ENCODE measurements at regions not wholly inside any gene's neighbourhood (a gene's known extent, or its start where the extent isn't known, plus 50 kb on each side); places are given as distances from the start of the nearest gene placed in this dataset.

DNA sequence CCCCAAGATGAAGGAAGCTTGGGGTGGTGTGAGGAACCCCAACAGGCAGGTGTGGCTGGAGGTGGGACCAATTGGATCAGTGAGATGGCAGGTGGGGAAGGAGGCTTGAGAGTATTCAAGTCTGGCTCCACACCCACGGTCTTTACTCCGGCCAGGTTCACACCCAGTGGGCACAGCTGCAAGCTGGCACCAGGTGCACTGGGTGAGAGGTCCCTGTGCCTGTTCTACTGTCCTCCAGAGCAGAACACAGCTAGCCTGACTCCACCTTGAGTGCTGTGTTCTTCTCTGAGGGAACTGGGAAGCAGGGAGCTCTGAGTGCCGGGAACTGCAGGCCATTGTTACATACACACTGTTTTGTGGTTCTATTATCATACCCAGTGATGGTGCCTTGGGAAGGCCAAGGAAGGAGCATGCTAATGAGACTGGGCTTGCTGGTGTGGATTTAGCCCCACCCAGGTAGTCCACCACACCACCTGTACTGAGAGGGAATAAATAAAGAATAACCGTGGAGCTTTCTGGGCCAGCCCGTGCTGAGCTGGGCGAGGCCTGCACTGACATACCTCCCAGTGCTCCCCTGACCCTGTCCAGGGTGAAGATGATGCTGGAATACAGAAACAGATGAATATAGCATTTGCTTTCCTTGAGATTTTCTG lies 93.4 kb downstream of the ABHD5 start:
- DNase-seq (ENCODE audit: low read depth), result no peak

DNA sequence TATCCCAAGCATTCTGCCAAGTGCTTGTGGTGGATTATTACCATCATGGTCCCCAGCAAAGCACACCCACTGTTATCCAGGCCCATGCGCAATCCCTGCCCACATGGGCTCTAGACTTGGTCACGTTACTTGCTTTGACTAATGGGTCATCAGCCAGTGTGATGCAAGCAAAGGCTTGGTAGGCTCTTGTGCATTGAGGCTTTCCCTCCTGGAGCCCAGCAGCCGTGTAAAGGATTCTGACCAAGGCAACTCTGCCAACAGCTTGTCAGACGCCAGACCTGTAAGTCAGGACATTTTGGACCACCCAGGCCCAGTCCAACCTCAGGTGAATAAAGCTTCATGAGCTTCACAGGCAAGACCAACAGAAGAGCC lies 93.9 kb downstream of the ABHD5 start:
- DNase-seq (ENCODE audit: low read depth), result no peak

DNA sequence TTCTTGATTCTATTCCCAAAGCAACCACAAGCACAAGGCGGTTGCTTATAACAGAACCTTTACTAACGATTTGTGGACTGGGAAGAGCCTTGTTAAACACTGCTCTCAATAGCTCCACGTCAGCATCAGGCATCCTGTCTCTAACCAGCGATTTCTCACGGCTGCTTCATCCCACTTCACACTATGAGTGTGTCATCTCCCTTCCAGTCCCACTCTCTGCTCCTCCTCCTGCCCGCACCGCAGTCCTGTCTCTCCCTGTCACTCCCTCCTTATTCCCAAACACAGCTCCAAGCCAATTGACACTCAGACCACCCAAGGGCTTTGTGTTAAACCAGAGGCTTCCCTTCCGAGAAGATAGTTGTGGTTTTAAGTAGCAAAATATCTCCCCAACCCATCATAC lies 94.8 kb downstream of the ABHD5 start:
- no peak for DNase-seq (ENCODE audit: low read depth)

DNA sequence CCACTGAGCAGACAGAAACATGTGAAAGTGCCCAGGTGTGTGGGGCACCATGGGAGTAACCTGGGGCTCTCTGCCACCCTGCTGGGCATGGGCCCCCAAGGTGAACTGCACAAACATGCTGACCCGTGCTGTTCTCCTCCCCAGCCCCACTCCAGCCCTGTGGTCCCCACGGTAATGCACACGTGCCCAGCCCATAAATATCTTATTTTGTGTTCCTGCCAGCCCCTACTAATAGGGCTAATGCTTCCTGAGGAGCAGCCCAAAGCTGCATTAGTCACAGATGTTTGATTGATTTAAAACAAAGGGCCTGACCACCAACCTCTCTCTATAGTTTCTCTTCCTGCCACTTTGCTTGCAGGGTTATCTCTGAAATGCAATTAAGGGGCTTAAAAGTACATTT lies 95.4 kb downstream of the ABHD5 start:
- DNase-seq (ENCODE audit: low read depth), result no peak

DNA sequence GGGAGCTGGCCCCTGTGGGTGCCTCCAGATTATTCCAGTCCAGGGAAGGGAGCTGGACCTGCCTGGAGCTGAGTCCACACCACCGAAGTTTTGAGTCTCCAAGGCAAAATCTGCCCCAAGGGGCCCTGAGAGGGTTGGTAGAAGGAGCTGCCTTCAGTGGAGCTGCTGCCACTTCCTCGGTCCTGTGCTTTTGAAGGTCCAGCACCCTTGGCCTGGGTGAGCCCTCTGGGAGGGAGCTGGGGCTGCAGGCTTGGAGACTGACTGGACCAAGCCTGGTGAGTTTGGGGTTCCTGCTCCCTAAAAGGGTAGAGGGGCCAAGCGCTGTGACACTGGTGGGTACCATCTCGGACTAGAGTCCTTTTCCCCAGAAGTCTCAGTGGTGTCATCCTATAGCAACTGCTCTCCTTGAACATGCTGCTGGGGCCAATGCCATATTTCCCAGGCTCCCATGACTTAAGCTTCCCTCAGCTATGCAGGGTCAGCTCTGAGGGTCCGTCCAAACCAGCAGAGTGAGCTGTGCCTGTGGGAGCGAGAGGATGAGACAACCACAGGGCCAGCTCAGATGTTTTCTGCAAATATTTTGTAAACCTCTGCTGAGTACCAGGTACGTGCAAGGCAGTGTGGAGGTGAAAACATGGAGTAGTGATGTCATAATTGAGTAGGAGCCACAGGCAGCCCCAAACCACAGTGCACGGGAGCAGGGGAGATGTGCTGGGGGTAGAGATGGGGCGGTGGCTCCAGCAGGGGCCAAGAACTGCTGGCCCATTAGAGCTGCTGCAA lies 96.0 kb downstream of the ABHD5 start:
- no peak for DNase-seq (ENCODE audit: low read depth)

DNA sequence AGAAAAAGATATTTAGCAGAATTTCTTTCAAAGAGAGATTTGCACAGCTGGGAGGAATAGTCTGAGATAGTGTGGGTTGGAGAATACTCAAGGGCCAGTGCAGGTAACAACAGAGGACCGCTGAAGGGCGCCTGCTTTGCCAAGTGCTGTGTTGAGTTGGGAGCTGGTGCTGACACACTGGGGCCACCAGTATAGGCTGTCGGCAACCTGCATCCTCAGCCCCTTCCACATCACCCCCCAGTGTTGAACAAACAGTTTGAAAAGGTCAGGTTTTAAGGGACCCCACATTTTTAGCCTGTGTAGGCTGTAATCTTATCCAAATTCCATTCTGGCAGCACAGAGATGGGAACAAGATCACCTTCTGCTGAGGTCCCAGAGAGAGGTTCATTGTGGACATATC lies 96.6 kb downstream of the ABHD5 start:
- no peak for DNase-seq (ENCODE audit: low read depth)

DNA sequence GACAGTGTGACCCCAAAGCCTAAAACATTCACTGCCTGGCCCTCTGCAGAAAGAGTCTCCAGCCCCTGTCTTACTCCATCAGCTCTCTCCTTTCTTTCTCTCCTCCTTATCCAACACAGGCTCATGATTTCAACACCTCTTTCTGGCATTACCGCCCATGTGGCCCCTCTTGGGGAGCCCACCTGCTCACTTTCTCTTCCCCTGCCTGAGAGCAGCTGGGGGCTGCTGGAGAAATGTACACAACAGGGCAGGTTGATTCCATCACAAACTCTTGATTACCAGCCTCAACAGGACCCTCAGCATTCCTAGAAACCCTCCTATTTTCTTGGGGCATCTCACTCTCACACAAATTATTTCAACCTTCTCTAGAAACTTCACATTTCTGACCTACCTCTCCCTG lies 98.3 kb downstream of the ABHD5 start:
- DNase-seq (ENCODE audit: low read depth), result no peak

DNA sequence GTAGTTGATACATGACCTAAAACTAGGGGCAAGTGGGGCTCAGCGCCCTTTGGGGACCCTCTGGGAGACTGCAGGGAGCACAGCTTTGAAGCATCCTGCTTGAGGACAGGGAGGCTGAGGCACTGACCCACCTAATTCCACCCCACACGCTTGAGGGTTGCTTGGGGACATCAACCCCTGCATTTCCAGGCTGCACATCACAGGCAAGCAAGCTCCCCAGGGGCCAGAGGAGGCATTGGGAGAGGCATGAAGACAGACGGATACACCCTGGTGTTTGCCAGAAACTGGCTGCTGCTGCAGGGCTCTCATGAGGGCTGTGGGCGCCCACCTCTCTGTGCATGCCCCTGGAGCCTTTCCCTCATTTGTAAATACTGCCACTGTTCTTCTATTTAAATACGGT lies 99.3 kb downstream of the ABHD5 start:
- DNase-seq (ENCODE audit: low read depth), result no peak

DNA sequence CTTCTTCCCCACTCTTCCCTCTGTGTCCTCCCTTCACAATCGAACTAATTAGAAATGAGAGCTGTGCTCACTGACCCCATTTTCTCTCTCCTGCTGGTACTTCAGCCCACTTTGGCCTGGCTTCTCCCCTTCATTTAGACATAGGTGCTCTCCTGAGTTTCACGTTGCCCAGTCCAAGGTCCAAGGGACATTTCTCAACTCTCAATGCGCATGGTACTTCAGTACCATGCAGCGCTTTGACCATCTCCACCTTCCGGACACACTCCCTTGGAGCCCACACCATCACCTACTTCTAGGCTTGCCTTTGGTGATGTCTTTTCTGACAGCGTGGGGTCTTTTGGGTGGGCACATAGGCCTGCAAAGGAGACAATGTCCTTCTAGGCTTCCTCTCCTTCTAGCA lies 99.7 kb downstream of the ABHD5 start:
- DNase-seq (ENCODE audit: low read depth), result no peak

DNA sequence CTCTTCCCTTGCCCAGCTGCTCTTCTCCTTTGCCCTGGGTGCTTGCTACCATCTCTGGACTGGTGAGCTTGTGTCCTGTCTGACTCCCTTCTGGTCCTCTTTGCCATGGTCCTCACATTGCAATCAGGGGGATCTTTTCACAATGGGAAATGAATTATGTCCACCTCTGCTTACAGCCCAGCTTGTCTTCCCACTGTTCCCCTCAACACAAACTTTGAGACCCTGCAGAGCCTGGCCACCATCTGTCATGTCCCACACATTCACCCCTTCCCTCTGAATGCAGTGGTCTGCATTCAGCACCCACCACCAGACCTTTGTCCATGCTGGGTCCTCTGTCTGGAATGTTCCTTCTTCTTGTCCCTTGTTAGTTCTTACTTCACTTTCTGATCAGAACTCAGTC lies 100.5 kb downstream of the ABHD5 start:
- DNase-seq (ENCODE audit: low read depth), result no peak

DNA sequence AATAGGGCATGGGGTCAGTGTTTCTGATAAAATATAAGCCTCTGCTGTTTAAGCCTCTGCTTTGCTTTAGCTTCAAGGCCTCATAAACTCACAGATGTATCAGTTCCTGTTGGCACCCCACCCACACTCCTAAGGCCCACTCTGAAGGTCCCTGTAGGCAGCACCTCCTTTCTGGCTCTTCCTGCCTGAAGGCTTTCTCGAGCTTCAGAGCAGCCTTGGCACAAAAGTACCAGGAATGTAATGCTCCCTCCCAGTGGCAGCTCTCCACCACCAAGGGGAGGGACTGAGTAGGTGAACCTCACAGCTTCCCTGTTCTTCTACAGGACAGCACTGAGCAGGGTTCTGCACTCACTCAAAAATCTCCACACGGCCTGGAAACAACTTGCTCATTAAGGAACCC lies 102.2 kb downstream of the ABHD5 start:
- no peak for DNase-seq (ENCODE audit: low read depth)

DNA sequence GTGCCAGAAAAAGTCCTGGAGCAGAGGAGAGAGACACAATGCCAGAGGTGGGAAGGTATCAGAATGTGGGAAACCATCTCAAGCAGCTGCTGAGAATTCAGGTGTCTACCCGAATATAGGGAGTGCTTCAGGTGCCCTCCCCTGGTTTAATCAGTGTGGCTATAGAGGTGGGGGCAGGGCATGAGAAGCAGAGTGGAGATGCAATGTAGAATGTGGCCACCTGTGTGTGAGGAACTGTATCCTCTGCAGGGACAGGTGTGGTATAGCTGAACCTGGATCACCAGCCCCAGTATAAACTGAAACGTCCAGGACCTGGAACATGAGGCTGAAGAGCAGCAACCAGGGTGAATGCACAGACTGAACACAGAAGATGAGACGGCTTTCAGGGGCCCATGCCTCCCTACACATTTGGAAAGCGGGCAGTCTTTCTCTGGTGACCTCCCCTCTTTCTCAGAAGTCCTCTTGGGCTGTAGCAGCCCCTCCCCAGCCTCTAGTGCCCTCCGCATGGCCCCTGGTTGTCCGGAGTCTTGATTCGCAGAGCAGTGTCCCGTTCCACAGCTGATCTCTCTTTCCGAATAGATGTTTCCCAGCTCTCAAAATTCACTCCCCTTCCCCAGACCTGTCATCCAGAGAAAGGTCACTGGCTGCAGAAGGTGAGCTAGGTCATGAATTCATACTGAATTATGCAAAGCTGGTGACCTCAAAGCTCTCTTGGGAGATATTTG lies 103.1 kb downstream of the ABHD5 start:
- DNase-seq (ENCODE audit: low read depth), result no peak

DNA sequence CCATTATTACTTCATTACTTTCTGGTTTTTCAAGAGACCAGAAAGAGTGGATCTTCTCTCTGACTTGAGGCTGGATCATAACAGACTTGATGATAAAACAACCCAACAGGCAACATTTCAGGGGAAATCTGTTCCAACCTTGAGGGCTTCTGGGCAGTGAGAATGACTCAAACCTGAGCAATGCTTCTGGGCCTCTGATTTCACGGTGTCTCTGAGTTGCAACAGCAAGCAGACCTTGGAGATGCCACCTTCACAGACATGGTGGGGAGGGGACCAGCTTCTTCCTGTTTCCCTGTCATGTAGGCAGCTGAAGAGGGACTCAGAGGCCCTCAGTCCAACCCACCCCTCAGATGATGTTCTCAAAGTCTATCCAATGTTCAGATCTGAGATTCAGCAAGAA lies 104.0 kb downstream of the ABHD5 start:
- DNase-seq (ENCODE audit: low read depth), result no peak

DNA sequence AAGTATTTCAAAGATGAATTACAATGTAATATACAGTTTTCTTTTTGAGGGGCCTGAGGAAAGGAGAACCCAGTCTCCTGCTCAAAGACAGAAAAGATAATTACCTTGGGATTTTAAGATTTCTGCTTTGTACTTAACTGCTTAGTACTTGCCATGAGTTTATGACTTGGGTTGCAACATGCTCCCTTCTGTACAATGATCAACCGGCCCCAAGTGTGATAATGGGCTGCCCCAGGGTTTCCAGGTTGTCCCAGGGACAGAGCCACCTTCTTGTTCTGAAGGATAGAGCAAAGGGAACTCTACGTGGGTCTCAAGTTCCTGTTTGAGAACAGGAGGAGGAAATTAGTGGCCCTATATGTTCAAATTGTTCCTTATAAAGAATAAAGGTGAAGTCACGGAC lies 104.8 kb downstream of the ABHD5 start:
- no peak for DNase-seq (ENCODE audit: low read depth)

DNA sequence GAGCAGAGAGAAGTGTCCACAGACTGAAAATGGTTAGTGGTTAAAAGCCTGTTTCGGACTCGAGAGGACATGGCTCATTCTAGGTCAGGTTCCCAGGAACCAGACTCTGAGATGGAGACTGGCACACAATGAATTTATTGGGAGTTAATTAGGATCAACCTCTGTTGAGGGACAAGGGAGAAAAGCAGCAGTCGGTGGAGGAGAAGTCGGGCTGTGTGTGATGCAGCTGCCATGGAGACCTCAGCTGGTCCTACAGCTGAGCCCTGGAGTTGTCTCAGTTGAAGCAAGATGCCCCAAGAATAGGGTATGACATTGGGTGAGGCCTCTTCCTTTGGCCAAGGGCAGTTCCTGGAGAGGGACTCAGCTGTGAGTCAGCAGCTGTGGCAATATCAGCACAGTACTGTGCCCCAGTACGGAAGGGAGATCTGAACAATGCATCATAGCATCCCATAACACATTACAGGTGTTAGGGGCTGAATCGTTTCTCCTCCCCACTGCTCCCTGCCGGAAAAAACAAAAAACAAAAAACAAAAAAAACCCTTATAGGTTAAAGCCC lies 105.4 kb downstream of the ABHD5 start:
- DNase-seq (ENCODE audit: low read depth), result no peak

DNA sequence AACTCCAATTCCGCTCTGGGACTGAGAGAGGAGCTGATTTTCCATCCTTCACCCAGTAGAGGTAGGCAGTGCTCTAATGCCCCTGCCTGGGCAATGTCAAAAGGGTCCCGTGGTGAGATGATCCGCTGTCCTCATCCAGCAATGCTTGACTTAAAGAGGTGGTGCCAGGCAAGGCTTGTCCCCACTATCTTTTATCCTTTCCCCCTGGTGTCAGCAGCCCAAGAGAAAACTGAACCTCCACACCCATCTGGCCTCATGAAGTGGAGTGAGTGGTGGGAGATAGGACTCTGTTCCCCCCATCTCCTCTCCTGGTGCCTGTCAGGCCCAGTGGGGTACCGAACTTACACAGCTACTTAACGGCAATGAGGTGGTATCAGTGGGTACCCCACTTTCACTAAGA lies 107.1 kb downstream of the ABHD5 start:
- DNase-seq (ENCODE audit: low read depth), result no peak

DNA sequence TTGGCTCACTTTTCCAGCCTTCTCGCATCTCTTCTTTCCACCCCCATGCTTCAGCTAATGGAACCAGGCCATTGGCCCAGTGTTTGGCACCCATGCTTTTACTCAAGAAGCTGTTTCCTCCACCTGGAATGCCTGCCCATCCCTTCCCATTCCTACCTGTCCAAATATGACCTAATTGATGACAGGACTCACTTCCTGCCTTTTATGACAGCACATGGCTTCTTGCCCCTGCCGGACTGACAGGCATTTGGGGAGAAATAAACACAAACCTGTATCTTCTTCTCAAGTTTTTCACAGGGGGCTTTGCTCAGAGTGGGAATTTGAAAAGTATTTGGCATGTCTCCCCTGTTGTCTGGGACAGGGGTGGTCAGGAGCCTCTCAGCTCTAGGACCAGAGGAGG lies 120.1 kb downstream of the ABHD5 start:
- no peak for DNase-seq (ENCODE audit: low read depth)

DNA sequence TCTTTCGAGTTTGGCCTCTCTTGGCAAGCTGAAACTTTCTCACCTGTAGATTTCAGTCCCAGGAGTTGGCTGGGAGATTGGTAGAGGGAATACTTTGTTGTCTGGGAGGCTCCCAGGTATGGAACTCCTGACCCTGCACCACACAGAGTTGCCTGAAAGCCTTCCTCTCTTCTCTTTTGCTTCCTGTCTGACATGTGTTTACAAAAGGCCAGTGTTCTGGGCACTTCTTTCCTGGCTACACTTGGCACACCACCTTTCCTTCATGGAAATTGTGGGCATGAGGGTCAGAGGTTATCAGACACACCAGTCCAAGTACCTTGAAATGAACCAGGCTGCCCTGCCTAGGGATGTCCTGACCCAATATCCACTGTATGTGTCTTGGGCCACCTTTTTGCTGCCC lies 123.7 kb downstream of the ABHD5 start:
- DNase-seq (ENCODE audit: low read depth), result no peak

DNA sequence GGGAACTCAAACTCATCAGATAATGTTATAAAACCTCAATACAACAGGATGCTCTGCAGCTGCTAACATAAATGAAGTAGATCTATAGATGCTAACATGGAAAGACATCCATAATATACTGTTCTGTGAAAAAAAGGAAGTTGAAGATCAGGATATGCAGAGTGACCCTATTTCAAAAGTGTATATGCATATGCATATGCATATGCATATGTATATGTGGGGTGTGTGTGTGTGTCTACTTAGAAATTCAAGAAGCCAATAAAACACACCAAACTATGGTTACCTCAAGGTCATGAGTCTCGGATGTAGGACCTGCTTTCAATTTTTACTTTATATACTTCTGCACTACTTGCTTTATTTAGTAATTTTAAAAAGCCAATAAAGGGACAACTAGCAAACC lies 125.6 kb downstream of the ABHD5 start:
- DNase-seq (ENCODE audit: low read depth), result no peak

DNA sequence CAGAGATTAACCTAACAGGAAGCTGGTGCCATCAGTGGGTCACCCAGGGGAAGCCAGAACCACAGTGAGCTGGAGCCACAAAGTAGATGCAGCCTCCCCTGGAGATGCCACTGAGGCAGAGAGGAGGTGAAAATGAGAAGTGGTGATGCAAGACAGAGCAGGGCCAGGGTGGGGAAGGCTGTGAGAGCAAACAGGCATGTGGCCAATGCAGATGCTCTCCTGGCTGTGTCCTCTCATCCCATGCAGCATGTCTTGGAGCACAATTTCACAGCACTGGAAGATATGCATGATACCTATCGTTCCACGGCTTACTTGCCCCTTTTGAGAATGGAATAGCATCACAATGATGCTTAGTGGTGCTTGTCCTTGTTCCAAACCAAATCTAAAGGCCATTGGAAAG lies 126.3 kb downstream of the ABHD5 start:
- DNase-seq (ENCODE audit: low read depth), result no peak

DNA sequence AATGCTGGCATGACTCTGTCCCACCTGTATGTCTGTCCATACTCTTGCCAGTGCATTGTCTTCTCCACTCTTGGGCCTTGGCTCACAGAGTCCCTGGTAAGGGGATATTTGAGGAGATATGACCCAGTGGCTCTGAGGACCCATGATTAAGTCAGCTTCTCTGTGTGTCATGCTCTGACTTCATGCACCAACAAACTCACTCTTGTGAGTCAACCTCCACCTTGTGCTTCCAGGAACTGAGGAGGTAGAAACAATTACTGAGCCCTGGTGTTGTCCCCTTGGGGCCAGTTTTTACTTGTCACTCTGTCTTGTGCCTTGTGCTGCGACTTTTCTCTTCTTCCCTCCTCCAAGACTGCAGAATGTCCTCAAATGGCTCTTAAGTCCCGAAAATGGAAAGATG lies 127.1 kb downstream of the ABHD5 start:
- no peak for DNase-seq (ENCODE audit: low read depth)

DNA sequence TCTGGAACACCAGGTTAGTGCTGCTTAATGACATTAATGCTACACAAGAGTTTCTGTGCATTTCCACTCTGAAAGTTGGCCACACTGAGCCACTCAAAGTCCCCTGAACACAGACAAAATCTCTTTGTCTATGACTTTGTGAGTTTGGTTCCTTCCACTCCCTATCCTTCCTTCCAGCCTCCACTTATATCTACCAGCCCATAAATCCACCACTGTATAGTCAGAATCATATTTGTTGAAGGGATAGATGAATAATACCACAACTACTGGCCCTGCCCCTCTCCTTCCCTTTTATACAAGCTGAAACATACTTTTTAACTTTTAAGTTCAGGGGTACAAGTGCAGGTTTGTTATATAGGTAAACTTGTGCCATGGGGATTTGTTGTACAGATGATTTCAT lies 127.5 kb downstream of the ABHD5 start:
- no peak for DNase-seq (ENCODE audit: low read depth)
